SK-N-MC (cell line): ENCODE measurements at regions not wholly inside any gene's neighbourhood (a gene's known extent, or its start where the extent isn't known, plus 50 kb on each side); places are given as distances from the start of the nearest gene placed in this dataset.
A peak's percentile ranks its signal among the peaks of the same experiment; 100 is the strongest.

Experiments used
- EZH2 ChIP-seq: fragments of 200-600 bp; sonication (generic); IDR thresholded peaks from one replicate; pipeline ENCODE4 v1.6.1; 2017; ENCODE audit warnings: antibody characterized with exemption
- FOXP2 ChIP-seq: optimal IDR thresholded peaks from 2 replicates; pipeline ENCODE3; 2011; ENCODE audit warnings: mild to moderate bottlenecking, moderate library complexity; ENCODE audit not compliant: insufficient read depth; ENCODE audit errors: extremely low read length, control extremely low read depth

- TF ChIP-seq FOXP2 (no peak), EZH2 (peak; percentile 75)
Observed at GRCh38 chr5:3854188-3854821, 258.7 kb downstream of the IRX1 start.
